ENCODE measurements at regions not wholly inside any gene's neighbourhood (a gene's known extent, or its start where the extent isn't known, plus 50 kb on each side); places are given as distances from the start of the nearest gene placed in this dataset.
A peak's percentile ranks its signal among the peaks of the same experiment; 100 is the strongest.

DNA sequence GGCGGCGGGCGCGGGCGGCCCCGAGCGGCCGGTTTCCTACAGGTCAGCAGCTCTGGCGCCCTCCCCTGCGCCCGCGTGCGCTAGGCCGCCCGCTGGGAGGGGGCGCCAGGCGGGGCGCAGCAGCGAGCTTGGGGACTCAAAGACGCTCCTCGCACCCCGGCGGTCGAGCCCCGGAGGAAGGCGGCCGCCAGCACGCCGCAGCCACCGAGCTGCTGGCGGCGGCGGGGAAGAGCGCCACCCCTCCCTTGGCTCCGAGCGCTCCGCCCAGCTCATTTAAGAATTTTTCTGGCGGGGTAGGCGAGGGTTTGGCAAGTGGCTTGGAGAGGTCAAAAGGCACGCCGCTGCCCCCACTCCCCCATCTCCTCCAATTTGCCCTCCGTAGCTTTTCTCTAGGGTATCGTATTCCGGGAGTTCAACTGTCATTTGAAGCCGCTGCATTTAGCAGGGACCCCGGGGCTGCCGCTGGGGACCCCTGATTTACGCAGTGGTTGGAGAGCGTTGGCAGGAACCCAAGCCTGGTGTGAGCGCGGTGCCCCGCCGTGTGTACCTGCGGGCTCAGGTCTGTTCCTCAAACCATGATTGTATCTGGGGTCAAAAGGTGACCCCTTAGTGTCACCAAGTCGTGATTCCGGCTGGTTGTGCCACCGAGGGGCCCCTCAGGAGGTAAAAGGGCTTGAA, 59.5 kb upstream of the GSE1 start:
- H3K79me2 ChIP-seq (ENCODE audit: control insufficient read depth, insufficient read depth, low read length): no peaks in the 10 kb centered on the region
- DNase-seq (ENCODE audit: low read depth, low spot score): no peak
- H3K4me2 ChIP-seq (ENCODE audit: control insufficient read depth, extremely low read depth, insufficient read depth, low read depth, low read length): peak overlapping the region; percentile 96
- H3K9ac ChIP-seq (ENCODE audit: control insufficient read depth, extremely low read depth, insufficient read depth, low read length): peak overlapping the region; percentile 69
- no peak for TF ChIP-seq EZH2 (IDR thresholded peaks at IDR 0.05; ENCODE audit: low read length)
- TF ChIP-seq, protein P1, sequence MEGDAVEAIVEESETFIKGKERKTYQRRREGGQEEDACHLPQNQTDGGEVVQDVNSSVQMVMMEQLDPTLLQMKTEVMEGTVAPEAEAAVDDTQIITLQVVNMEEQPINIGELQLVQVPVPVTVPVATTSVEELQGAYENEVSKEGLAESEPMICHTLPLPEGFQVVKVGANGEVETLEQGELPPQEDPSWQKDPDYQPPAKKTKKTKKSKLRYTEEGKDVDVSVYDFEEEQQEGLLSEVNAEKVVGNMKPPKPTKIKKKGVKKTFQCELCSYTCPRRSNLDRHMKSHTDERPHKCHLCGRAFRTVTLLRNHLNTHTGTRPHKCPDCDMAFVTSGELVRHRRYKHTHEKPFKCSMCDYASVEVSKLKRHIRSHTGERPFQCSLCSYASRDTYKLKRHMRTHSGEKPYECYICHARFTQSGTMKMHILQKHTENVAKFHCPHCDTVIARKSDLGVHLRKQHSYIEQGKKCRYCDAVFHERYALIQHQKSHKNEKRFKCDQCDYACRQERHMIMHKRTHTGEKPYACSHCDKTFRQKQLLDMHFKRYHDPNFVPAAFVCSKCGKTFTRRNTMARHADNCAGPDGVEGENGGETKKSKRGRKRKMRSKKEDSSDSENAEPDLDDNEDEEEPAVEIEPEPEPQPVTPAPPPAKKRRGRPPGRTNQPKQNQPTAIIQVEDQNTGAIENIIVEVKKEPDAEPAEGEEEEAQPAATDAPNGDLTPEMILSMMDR (optimal IDR thresholded peaks at IDR 0.05 in 1 of 3, IDR thresholded peaks at IDR 0.05 in 1 of 3, conservative IDR thresholded peaks at IDR 0.05 in 1 of 3; ENCODE audit: extremely low read depth in 1 of 3, insufficient read depth in 2 of 3, low read length in 3 of 3): peak in 2 of 3 experiments; percentile 16 to 26
- H3K9me1 ChIP-seq (ENCODE audit: control insufficient read depth, extremely low read depth, insufficient read depth, low read length): no peaks in the 10 kb centered on the region
- H3K4me3 ChIP-seq (ENCODE audit: control insufficient read depth in 2 of 3, extremely low read depth in 1 of 3, insufficient read depth in 2 of 3, low read depth in 1 of 3, low read length in 3 of 3): peak overlapping the region; percentile 60 to 72 (median 68)
- peak overlapping the region; percentile 19 for H2AFZ ChIP-seq (ENCODE audit: control insufficient read depth, low read length)
- no peak for FAIRE-seq
- H3K27me3 ChIP-seq (ENCODE audit: control insufficient read depth, extremely low read depth, insufficient read depth, low read length): no peaks in the 10 kb centered on the region
- dilution Hi-C loops (cut with MboI; ENCODE audit: extremely low pct_ligation_motif_present, low sequenced_read_pairs): no loop called here
- H4K20me1 ChIP-seq (ENCODE audit: control insufficient read depth, extremely low read depth, insufficient read depth, low read length): no peaks in the 10 kb centered on the region
- peaks cover 24% of the 10 kb centered on the region for H3K4me1 ChIP-seq (ENCODE audit: control insufficient read depth, extremely low read depth, insufficient read depth, low read length)
- no peaks in the 10 kb centered on the region for H3K36me3 ChIP-seq (ENCODE audit: control insufficient read depth in 2 of 2, extremely low read depth in 1 of 2, insufficient read depth in 2 of 2, low read length in 2 of 2)
- H3K9me3 ChIP-seq (ENCODE audit: control insufficient read depth, low read depth, low read length): no peaks in the 10 kb centered on the region
- peak overlapping the region; percentile 65 for H3K27ac ChIP-seq (ENCODE audit: control insufficient read depth, insufficient read depth, low read length)

DNA sequence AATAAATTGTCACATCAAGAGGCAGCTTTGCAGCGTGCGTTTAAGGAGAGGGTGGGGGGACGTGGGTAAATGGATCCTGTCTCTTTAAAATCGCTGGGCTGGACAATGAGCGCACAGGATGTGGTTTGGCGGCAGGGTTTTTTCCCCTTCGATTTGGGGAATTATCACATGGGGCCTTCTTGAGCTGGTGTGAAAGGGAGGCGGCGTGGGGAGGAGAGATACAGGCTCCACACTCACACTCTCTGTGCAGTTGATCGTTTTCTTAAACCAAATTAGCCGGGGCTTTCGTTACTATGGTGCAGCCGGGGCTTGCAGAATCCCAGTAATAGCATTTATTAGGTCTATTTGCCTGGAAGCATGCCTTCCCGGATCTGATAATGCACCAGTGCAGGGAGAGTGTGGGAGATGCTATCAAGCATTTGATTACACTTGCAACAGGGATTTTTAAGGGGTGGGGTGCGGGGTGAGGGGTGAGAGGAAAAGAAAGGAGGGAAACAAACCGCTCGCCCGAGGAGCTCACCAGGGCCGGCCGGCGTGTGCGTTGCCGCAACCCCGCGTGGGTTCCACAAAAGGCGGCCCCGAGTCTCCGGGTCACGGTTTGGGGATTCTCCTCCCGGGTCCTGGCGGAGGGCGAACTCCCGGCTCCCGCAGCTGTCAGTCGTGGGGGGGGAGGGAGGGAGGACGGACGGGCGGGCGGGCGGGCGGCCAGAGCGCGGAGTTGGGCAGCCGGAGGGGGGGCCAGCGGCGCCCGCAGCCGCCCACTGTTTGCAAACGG, 58.8 kb upstream of the GSE1 start:
- FAIRE-seq (no peak), DNase-seq (ENCODE audit: low read depth, low spot score) (peak; percentile 23)
- Histone ChIP-seq H3K4me1 (ENCODE audit: control insufficient read depth, extremely low read depth, insufficient read depth, low read length) (peaks cover 24% of the 10 kb centered on the region), H3K27ac (ENCODE audit: control insufficient read depth, insufficient read depth, low read length) (peak overlapping the region; percentile 65), H3K4me3 (ENCODE audit: control insufficient read depth in 2 of 3, extremely low read depth in 1 of 3, insufficient read depth in 2 of 3, low read depth in 1 of 3, low read length in 3 of 3) (peak overlapping the region; percentile 60 to 89 (median 72)), H4K20me1 (ENCODE audit: control insufficient read depth, extremely low read depth, insufficient read depth, low read length) (no peaks in the 10 kb centered on the region), H3K9me1 (ENCODE audit: control insufficient read depth, extremely low read depth, insufficient read depth, low read length) (no peaks in the 10 kb centered on the region), H3K27me3 (ENCODE audit: control insufficient read depth, extremely low read depth, insufficient read depth, low read length) (no peaks in the 10 kb centered on the region), H3K9me3 (ENCODE audit: control insufficient read depth, low read depth, low read length) (no peaks in the 10 kb centered on the region), H3K79me2 (ENCODE audit: control insufficient read depth, insufficient read depth, low read length) (peaks cover 2% of the 10 kb centered on the region), H3K36me3 (ENCODE audit: control insufficient read depth in 2 of 2, extremely low read depth in 1 of 2, insufficient read depth in 2 of 2, low read length in 2 of 2) (no peaks in the 10 kb centered on the region), H3K9ac (ENCODE audit: control insufficient read depth, extremely low read depth, insufficient read depth, low read length) (peak overlapping the region; percentile 72), H2AFZ (ENCODE audit: control insufficient read depth, low read length) (peak overlapping the region; percentile 11), H3K4me2 (ENCODE audit: control insufficient read depth, extremely low read depth, insufficient read depth, low read depth, low read length) (peak overlapping the region; percentile 96)
- dilution Hi-C loops (cut with MboI; ENCODE audit: extremely low pct_ligation_motif_present, low sequenced_read_pairs): no loop called here
- TF ChIP-seq, protein P1 (optimal IDR thresholded peaks at IDR 0.05 in 1 of 3, IDR thresholded peaks at IDR 0.05 in 1 of 3, conservative IDR thresholded peaks at IDR 0.05 in 1 of 3; ENCODE audit: extremely low read depth in 1 of 3, insufficient read depth in 2 of 3, low read length in 3 of 3): no peak
